Fibroblast of mammary gland (primary cell): ENCODE measurements at regions not wholly inside any gene's neighbourhood (a gene's known extent, or its start where the extent isn't known, plus 50 kb on each side); places are given as distances from the start of the nearest gene placed in this dataset.

Experiments used
- DNase-seq: peaks from one replicate; pipeline ENCODE4 v3.0.0-alpha.2; 2010; ENCODE audit warnings: low read depth
- H3K4me3 ChIP-seq: 2 replicates; pipeline ENCODE4 v1.5.1; 2011; ENCODE audit warnings: low read depth, mild to moderate bottlenecking, low read length, moderate library complexity; ENCODE audit not compliant: control insufficient read depth
- TF ChIP-seq, protein P1 (sequence below): conservative IDR thresholded peaks from 2 replicates; pipeline ENCODE4 v1.5.1; 2011; ENCODE audit warnings: low read depth, low read length, inconsistent platforms; ENCODE audit not compliant: control insufficient read depth, insufficient read depth

DNA sequence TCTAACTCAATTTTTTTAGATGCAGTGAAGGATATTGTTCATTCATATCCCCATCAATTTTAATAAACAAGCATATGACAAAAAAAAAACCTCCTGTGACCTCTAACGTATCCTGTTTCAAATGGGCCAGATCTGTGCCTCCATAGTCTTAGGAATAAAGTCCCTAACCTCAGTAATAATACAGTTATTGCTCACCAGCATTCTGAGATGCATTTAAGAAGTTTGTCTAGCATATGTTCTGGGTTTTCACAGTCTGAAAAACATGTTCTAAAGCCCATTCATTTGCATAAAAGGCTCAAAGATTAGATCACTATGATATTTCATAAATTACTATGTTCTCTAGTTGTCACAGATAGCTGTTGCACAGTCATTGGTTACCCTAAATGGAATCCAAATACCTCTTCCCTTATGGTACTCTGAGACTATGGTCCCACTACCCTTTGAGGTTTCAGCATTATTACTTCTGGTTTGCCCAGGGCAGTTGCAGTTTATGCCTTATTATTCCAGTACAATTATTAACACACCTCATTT is 190.1 kb downstream of the ZIC4 start:
- TF ChIP-seq, protein P1, sequence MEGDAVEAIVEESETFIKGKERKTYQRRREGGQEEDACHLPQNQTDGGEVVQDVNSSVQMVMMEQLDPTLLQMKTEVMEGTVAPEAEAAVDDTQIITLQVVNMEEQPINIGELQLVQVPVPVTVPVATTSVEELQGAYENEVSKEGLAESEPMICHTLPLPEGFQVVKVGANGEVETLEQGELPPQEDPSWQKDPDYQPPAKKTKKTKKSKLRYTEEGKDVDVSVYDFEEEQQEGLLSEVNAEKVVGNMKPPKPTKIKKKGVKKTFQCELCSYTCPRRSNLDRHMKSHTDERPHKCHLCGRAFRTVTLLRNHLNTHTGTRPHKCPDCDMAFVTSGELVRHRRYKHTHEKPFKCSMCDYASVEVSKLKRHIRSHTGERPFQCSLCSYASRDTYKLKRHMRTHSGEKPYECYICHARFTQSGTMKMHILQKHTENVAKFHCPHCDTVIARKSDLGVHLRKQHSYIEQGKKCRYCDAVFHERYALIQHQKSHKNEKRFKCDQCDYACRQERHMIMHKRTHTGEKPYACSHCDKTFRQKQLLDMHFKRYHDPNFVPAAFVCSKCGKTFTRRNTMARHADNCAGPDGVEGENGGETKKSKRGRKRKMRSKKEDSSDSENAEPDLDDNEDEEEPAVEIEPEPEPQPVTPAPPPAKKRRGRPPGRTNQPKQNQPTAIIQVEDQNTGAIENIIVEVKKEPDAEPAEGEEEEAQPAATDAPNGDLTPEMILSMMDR = no peak
- H3K4me3 ChIP-seq = no peak overlapping the region
- DNase-seq = no peak

DNA sequence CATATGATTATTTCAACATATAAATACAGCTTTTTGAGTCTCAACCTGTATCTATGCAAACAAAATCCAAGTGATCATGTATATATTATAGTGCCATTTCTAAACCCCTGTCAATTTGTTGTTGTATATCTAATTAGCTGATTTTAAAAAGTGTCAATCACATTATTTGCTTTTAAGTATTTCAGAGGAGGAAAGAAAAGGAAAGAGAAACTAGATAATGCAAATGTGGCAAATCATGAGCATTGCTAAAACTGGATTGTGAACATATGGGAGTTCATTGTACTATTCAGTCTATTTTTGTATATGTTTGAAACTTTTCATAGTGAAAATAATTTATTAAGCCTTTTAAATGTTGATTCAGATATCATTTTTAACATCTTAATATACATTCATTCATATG is 190.7 kb downstream of the ZIC4 start:
- no peak overlapping the region for H3K4me3 ChIP-seq
- TF ChIP-seq, protein P1 = no peak
- DNase-seq = no peak

DNA sequence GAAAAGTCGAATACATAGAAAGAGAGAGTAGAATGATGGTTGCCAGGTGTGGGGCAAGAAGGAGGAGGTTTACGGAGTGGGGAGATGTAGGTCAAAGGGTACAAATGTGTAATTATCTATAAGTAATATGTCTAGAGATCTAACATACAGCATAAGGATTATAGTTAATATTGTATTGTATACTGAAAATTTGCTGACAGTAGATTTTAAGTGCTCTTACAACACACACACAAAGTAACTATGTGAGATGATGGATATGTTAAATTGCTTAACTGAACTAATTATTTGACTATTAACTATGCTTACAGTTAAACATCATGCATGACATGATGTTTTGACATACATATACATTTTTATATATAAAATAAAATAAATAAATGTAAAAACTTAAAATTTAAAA is 192.7 kb downstream of the ZIC4 start:
- TF ChIP-seq, protein P1 = no peak
- DNase-seq = no peak
- H3K4me3 ChIP-seq = no peak overlapping the region

DNA sequence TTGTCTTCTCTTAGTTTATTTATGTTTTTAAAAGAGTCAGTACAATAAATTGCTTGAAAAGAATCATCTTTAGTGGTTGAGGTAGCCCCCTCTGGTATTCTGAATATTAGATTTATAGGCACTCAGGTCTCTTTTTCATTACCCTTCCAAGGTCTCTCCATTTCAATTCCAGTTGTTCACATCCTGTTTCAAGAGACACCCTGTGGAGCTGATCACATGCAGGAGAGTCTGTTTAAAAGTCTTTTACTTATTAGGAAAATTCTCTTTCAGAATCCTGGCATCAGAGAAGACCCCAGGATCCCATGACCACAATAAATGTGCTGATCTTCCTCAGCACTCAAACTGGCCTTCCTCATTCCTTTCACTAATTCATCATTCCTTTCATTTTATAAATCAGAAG is 195.7 kb downstream of the ZIC4 start:
- DNase-seq = no peak
- TF ChIP-seq, protein P1 = no peak
- no peak overlapping the region for H3K4me3 ChIP-seq

DNA sequence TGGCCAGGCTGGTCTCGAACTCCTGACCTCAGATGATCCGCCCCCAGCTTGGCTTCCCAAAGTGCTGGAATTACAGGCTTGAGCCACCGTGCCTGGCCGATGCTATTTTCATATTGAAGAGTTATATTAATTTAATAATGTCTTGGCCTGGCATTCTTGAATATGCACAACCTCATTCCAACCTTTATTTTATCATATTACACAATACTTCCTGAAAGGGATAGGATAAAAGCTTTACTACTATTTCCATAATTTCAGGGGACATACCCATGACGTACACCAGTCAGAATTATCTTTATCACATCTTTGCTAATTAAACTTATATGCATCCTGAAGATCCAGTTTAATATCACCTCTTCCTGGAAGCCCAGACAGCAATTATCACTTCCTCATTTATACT is 205.3 kb downstream of the ZIC4 start:
- DNase-seq = no peak
- H3K4me3 ChIP-seq = no peak overlapping the region
- TF ChIP-seq, protein P1 = no peak

DNA sequence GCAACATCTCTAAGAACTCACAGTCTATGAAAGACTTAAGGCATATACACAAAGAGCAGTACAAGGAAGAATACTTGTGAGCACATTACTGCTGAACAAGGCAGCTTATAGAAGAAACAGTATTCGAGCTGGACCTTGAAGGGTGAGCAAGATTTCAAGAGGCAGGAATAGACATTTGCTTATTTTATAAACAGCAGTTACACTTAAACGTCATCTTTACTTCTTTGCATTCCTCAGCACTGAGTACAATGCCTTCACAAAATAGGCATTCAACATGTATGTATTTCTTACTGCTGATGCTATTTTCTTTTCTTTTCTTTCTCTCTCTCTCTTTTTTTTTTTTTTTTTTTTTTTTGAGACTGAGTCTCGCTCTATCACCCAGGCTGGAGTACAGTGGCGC is 205.8 kb downstream of the ZIC4 start:
- DNase-seq = no peak
- TF ChIP-seq, protein P1 = no peak
- H3K4me3 ChIP-seq = no peak overlapping the region

DNA sequence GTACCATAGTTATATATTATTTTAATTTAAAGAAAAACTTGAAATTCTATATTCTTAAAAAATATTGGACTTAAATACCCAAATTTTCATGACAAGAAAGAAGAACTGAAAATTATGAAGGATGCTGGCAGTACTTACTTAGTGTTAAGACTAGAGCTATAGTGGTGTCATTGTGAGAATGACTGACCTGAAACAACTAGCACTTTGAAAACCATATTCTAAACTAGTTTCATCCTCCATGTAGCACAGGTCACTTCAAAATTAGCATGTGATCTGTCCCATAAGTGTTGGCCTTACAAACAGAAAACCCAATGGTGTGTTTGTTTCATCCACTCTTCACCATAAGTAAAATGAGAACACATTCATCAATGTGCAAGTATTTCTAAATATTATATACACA is 208.6 kb downstream of the ZIC4 start:
- no peak overlapping the region for H3K4me3 ChIP-seq
- DNase-seq = no peak
- TF ChIP-seq, protein P1 = no peak
